GM12878 (cell line): ENCODE measurements at regions not wholly inside any gene's neighbourhood (a gene's known extent, or its start where the extent isn't known, plus 50 kb on each side); places are given as distances from the start of the nearest gene placed in this dataset.

Experiments used
- ATAC-seq: fragments of 200-7000 bp; cut with Tn5 transposase; 3 replicates; pipeline ENCODE4 v1.9.1; 2020; ENCODE audit warnings: mild to moderate bottlenecking, moderate library complexity
- BruUV-seq: library from RNA; stranded (reverse); fragments of 400-500 nt; replicated peaks from 2 replicates; lab custom pipeline; 2021; lab: Mats Ljungman, UMichigan
- CTCF ChIA-PET: fragments of 300-600 bp; sonication (Branson Sonifier 250); formaldehyde crosslinking; extraction: SDS; loops from one replicate; lab custom pipeline; 2021; ENCODE audit warnings: inconsistent platforms; lab: Yijun Ruan, JAX
- POLR2A ChIA-PET: fragments of 350-600 bp; formaldehyde crosslinking; extraction: SDS; loops from one replicate; lab custom pipeline; 2021; ENCODE audit warnings: inconsistent platforms; lab: Charles Lee
- RAD21 ChIA-PET: fragments of 300-600 bp; sonication (Branson Sonifier 250); formaldehyde crosslinking; loops from one replicate; lab custom pipeline; 2023; ENCODE audit warnings: antibody characterized with exemption; ENCODE audit not compliant: unreplicated experiment; lab: Charles Lee
- SMC1A ChIA-PET: fragments of 300-600 bp; sonication (Branson Sonifier 250); formaldehyde crosslinking; loops from one replicate; lab custom pipeline; 2023; ENCODE audit not compliant: unreplicated experiment, uncharacterized antibody; lab: Charles Lee
- DNase-seq: peaks from one replicate; pipeline ENCODE4 v3.0.0-alpha.2; 2011; ENCODE audit warnings: low read depth, low spot score
- FAIRE-seq: peaks from 3 replicates; lab custom pipeline; 2011; peaks lifted over from hg19 to GRCh38; lab: Jason Lieb, UNC
- H2AFZ ChIP-seq: 2 replicates; pipeline ENCODE4 v1.6.0; 2011; ENCODE audit warnings: low read depth, low read length, control low read depth; ENCODE audit not compliant: control insufficient read depth
- H3K27ac ChIP-seq: 2 replicates; pipeline ENCODE4 v1.5.1; 2011; ENCODE audit warnings: control low read depth; ENCODE audit not compliant: control insufficient read depth, insufficient read depth
- H3K27me3 ChIP-seq, 2 experiments: replicated peaks in 1 of 2; 2 replicates each; pipeline versions ENCODE4 v1.6.0 to v1.6.1; 2011; ENCODE audit warnings: low read length in 1 of 2; ENCODE audit not compliant: control insufficient read depth in 2 of 2, insufficient read depth in 2 of 2
- H3K36me3 ChIP-seq, 2 experiments: 2 replicates each; pipeline ENCODE4 v1.5.1; 2011; ENCODE audit warnings: low read length in 1 of 2; ENCODE audit not compliant: control insufficient read depth in 2 of 2, insufficient read depth in 2 of 2
- H3K4me1 ChIP-seq: 2 replicates; pipeline ENCODE4 v1.6.1; 2011; ENCODE audit warnings: mild to moderate bottlenecking, low read length, moderate library complexity, mixed read lengths; ENCODE audit not compliant: control insufficient read depth, insufficient read depth
- H3K4me2 ChIP-seq: 2 replicates; pipeline ENCODE4 v1.6.0; 2011; ENCODE audit warnings: control low read depth; ENCODE audit not compliant: control insufficient read depth, insufficient read depth
- H3K4me3 ChIP-seq: fragments of 200-600 bp; sonication (generic); 2 replicates; pipeline ENCODE4 v1.5.1; 2016
- H3K79me2 ChIP-seq: 2 replicates; pipeline ENCODE4 v1.6.0; 2011; ENCODE audit warnings: low read length; ENCODE audit not compliant: control insufficient read depth, insufficient read depth
- H3K9ac ChIP-seq: 2 replicates; pipeline ENCODE4 v1.8.0; 2011; ENCODE audit warnings: low read length, control low read depth, mixed read lengths; ENCODE audit not compliant: control insufficient read depth, insufficient read depth
- H3K9me3 ChIP-seq: replicated peaks from 3 replicates; pipeline ENCODE4 v1.5.1; 2011; ENCODE audit warnings: mild to moderate bottlenecking, low read length; ENCODE audit not compliant: control insufficient read depth, insufficient read depth
- H4K20me1 ChIP-seq: 2 replicates; pipeline ENCODE4 v1.6.0; 2011; ENCODE audit not compliant: control insufficient read depth, insufficient read depth
- BCL11A ChIP-seq: IDR thresholded peaks from 2 replicates; pipeline ENCODE4 v1.6.1; 2011; ENCODE audit warnings: low read depth, low read length
- FOS ChIP-seq: IDR thresholded peaks from 3 replicates; pipeline ENCODE4 v1.6.1; 2011; ENCODE audit warnings: borderline replicate concordance; ENCODE audit not compliant: insufficient read length; ENCODE audit errors: extremely low read depth
- POLR2AphosphoS2 ChIP-seq: IDR thresholded peaks from 2 replicates; pipeline ENCODE4 v1.6.1; 2011; ENCODE audit warnings: low read depth, mild to moderate bottlenecking, low read length, improper control_type of control experiment, moderate library complexity
- RUNX3 ChIP-seq: IDR thresholded peaks from 2 replicates; pipeline ENCODE4 v1.6.1; 2012; ENCODE audit warnings: low read length, inconsistent platforms
- TARDBP ChIP-seq: IDR thresholded peaks from 2 replicates; pipeline ENCODE4 v1.6.1; 2016; ENCODE audit warnings: borderline replicate concordance
- TCF3 ChIP-seq: IDR thresholded peaks from 2 replicates; pipeline ENCODE4 v1.6.1; 2012; ENCODE audit warnings: low read depth, mild to moderate bottlenecking, low read length, borderline replicate concordance; ENCODE audit not compliant: insufficient read depth
- ZNF207 ChIP-seq: fragments of 450-650 bp; IDR thresholded peaks from 2 replicates; pipeline ENCODE4 v1.6.1; 2014; ENCODE audit warnings: antibody characterized with exemption, mild to moderate bottlenecking, borderline replicate concordance
- WGBS: methylation state at CpG from one replicate; pipeline ENCODE4 v1.1.6; 2016; ENCODE audit warnings: low lambda C conversion rate; ENCODE audit not compliant: insufficient replicate concordance, insufficient coverage; ENCODE audit errors: missing lambda C conversion rate; 5-methylcytosine and 5-hydroxymethylcytosine counted together
- in situ Hi-C: fragments of 300-500 bp; cut with MboI; formaldehyde crosslinking; loops from 9 replicates; pipeline ENCODE4 v1.14.3; 2018; ENCODE audit warnings: mixed read lengths
- intact Hi-C: fragments of 100-400 bp; cut with micrococcal nuclease; formaldehyde crosslinking; loops from one replicate; pipeline ENCODE4 v1.14.2; 2022; ENCODE audit not compliant: unreplicated experiment
- TF ChIP-seq, protein P1 (sequence below): IDR thresholded peaks from 2 replicates; pipeline ENCODE4 v1.6.1; 2012; ENCODE audit warnings: low read depth, low read length, improper control_type of control experiment

DNA sequence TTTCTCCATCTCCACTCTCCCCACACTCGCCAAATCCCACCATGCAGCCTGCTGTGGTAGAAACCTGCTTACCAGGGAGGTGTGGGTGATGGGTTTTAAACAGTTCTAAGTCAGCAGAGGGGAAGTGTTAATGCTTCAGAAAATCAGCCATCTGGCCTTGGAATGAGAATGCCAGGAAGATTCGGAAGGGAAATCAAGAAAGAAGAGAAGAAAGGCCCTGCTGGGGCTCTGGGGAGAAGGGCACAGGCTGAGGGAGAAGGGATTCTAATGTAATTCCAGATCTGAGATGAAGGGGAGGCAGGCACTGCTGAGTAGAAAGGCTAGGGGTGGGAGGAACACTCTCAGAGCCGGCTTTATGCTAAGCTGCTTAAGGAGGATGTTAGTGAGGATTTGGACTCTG, 434.7 kb upstream of the DMAC1 start:
- in situ Hi-C loops = no loop called here
- Histone ChIP-seq H3K9ac (no peak overlapping the region), H3K4me2 (no peak overlapping the region), H3K27me3 (no peaks in the 10 kb centered on the region), H3K27ac (no peak overlapping the region), H3K4me3 (no peak overlapping the region), H4K20me1 (no peaks in the 10 kb centered on the region), H3K36me3 (no peaks in the 10 kb centered on the region), H3K9me3 (no peaks in the 10 kb centered on the region), H3K79me2 (no peaks in the 10 kb centered on the region), H2AFZ (no peak overlapping the region), H3K4me1 (no peaks in the 10 kb centered on the region)
- ChIA-PET CTCF (no interaction called here), RAD21 (no interaction called here), POLR2A (no interaction called here)
- DNase-seq (no peak), FAIRE-seq (no peak), ATAC-seq (no peak)
- BruUV-seq = no TSS peak
- intact Hi-C loops = no loop called here
- 25% methylated on average over 3 of the region's 3 CpGs for WGBS
- TF ChIP-seq RUNX3 (no peak), TARDBP (no peak)
- TF ChIP-seq, all 136 proteins: peak for 0
- SMC1A ChIA-PET = no interaction called here

DNA sequence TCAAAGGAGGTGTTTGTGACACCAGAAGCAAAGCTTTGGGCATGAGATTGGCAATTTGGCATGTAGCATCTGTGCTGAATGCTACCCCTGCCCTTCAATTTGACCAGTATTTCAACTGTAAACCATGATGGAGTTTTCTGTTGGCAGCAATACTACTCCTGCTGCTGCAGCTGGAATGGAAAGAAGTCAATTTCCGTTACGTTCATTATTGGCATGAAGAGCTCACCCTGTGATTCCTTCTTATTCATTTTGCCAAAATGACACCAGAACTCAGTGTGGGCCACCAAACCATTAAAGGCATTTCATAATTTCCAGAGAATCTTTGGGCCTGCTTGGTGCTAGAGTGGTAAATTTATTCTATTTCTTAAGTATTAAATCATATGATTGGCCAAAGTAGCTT, 433.1 kb upstream of the DMAC1 start:
- no peaks in the 10 kb centered on the region for H3K4me1 ChIP-seq
- H4K20me1 ChIP-seq = no peaks in the 10 kb centered on the region
- no peaks in the 10 kb centered on the region for H3K79me2 ChIP-seq
- no peak overlapping the region for H2AFZ ChIP-seq
- H3K9me3 ChIP-seq = no peaks in the 10 kb centered on the region
- CTCF ChIA-PET = no interaction called here
- no peaks in the 10 kb centered on the region for H3K27me3 ChIP-seq
- no peak for FAIRE-seq
- SMC1A ChIA-PET = no interaction called here
- in situ Hi-C loops (no loop called here), intact Hi-C loops (no loop called here)
- TF ChIP-seq, protein P1, sequence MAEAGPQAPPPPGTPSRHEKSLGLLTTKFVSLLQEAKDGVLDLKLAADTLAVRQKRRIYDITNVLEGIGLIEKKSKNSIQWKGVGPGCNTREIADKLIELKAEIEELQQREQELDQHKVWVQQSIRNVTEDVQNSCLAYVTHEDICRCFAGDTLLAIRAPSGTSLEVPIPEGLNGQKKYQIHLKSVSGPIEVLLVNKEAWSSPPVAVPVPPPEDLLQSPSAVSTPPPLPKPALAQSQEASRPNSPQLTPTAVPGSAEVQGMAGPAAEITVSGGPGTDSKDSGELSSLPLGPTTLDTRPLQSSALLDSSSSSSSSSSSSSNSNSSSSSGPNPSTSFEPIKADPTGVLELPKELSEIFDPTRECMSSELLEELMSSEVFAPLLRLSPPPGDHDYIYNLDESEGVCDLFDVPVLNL = no peak
- no peak for TF ChIP-seq POLR2AphosphoS2
- no peak for TF ChIP-seq TCF3
- no peak for TF ChIP-seq ZNF207
- TF ChIP-seq FOS = no peak
- TF ChIP-seq BCL11A = no peak
- no peak for ATAC-seq
- H3K36me3 ChIP-seq = no peaks in the 10 kb centered on the region
- H3K9ac ChIP-seq = no peak overlapping the region
- 60% methylated on average over 2 of the region's 2 CpGs for WGBS
- POLR2A ChIA-PET = no interaction called here
- RAD21 ChIA-PET = no interaction called here
- H3K4me3 ChIP-seq = no peak overlapping the region
- no peak overlapping the region for H3K4me2 ChIP-seq
- no TSS peak for BruUV-seq
- H3K27ac ChIP-seq = no peak overlapping the region
- DNase-seq = no peak
